Stimulated activated CD4-positive, alpha-beta T cell treated with anti-CD3 and anti-CD28 coated beads, TNF-alpha, amount 100 ng/mL, for 1 hour (primary cell): ENCODE measurements at regions not wholly inside any gene's neighbourhood (a gene's known extent, or its start where the extent isn't known, plus 50 kb on each side); places are given as distances from the start of the nearest gene placed in this dataset.
"Not testable (repeated sequence)": the region's sequence is repeated elsewhere in the genome, so short reads cannot be mapped to it uniquely, and the experiment has no call there.

Experiments
- DNase-seq, 3 donors: peaks; one replicate each; pipeline ENCODE4 v3.0.0-alpha.2; 2020; ENCODE audit warnings: low read depth in 3 of 3, low spot score in 1 of 3

GRCh38 chr5:117195076-117195475 lies 620.5 kb upstream of the SEMA6A start:
- no peak for DNase-seq

- no peak for DNase-seq
Observed at GRCh38 chr5:117191251-117191650, 616.6 kb upstream of the SEMA6A start.

- DNase-seq = no peak
Observed at GRCh38 chr5:117189784-117190183, 615.2 kb upstream of the SEMA6A start.

- DNase-seq = no peak
Observed at GRCh38 chr5:117188211-117188610, 613.6 kb upstream of the SEMA6A start.

GRCh38 chr5:117186751-117187150 lies 612.1 kb upstream of the SEMA6A start:
- DNase-seq = no peak

GRCh38 chr5:117183326-117183725 lies 608.7 kb upstream of the SEMA6A start:
- no peak for DNase-seq

GRCh38 chr5:117182104-117182503 lies 607.5 kb upstream of the SEMA6A start:
- no peak for DNase-seq

GRCh38 chr5:117177302-117177701 lies 602.7 kb upstream of the SEMA6A start:
- DNase-seq = no peak

- DNase-seq = no peak
Observed at GRCh38 chr5:117165068-117165467, 590.4 kb upstream of the SEMA6A start.

- DNase-seq = no peak
Observed at GRCh38 chr5:117161718-117162335, 587.2 kb upstream of the SEMA6A start.

GRCh38 chr5:117160391-117160790 lies 585.8 kb upstream of the SEMA6A start:
- no peak for DNase-seq

GRCh38 chr5:117149312-117149711 lies 574.7 kb upstream of the SEMA6A start:
- DNase-seq = no peak

- DNase-seq = no peak
Observed at GRCh38 chr5:117144086-117144485, 569.5 kb upstream of the SEMA6A start.

- no peak for DNase-seq
Observed at GRCh38 chr5:117143406-117143805, 568.8 kb upstream of the SEMA6A start.

GRCh38 chr5:117138523-117138922 lies 563.9 kb upstream of the SEMA6A start:
- DNase-seq = no peak

- no peak for DNase-seq
Observed at GRCh38 chr5:117135851-117136250, 561.2 kb upstream of the SEMA6A start.

GRCh38 chr5:117133198-117133597 lies 558.6 kb upstream of the SEMA6A start:
- DNase-seq = no peak

- no peak for DNase-seq
Observed at GRCh38 chr5:117131876-117132275, 557.3 kb upstream of the SEMA6A start.

- no peak for DNase-seq
Observed at GRCh38 chr5:117131048-117131679, 556.5 kb upstream of the SEMA6A start.

GRCh38 chr5:117118499-117118898 lies 543.9 kb upstream of the SEMA6A start:
- DNase-seq = no peak

- DNase-seq = not testable (repeated sequence)
Observed at GRCh38 chr5:117117314-117117713, 542.7 kb upstream of the SEMA6A start.

- no peak for DNase-seq
Observed at GRCh38 chr5:117110548-117110947, 535.9 kb upstream of the SEMA6A start.

- no peak for DNase-seq
Observed at GRCh38 chr5:117107859-117108258, 533.2 kb upstream of the SEMA6A start.
